ENCODE measurements at regions not wholly inside any gene's neighbourhood (a gene's known extent, or its start where the extent isn't known, plus 50 kb on each side); places are given as distances from the start of the nearest gene placed in this dataset.
"Not testable (repeated sequence)": the region's sequence is repeated elsewhere in the genome, so short reads cannot be mapped to it uniquely, and the experiment has no call there.

- TF ChIP-seq ELF1 (IDR thresholded peaks at IDR 0.05) (no peak), MEF2A (IDR thresholded peaks at IDR 0.05; ENCODE audit: borderline replicate concordance, low read depth) (no peak)
Observed at GRCh38 chrX:40878766-40879165, 143.4 kb upstream of the MED14 start (continued).

GRCh38 chrX:40879172-40879571 lies 143.8 kb upstream of the MED14 start:
- H3K79me2 ChIP-seq (ENCODE audit: insufficient read depth); H4K20me1 ChIP-seq (ENCODE audit: insufficient read depth); H3K9me3 ChIP-seq; H3K9me2 ChIP-seq; H3K4me1 ChIP-seq (ENCODE audit: control insufficient read depth in 1 of 2, insufficient read depth in 2 of 2, low read depth in 1 of 2, low read length in 1 of 2); H3K36me3 ChIP-seq (replicated peaks in 1 of 2; ENCODE audit: control insufficient read depth in 1 of 2, insufficient read depth in 2 of 2, low read length in 1 of 2); H3F3A ChIP-seq (replicated peaks; ENCODE audit: insufficient read depth); DNase-seq; H3K4me3 ChIP-seq (ENCODE audit: low read depth in 2 of 2, low read length in 1 of 2); POLR2A ChIA-PET; H3K4me2 ChIP-seq; H3K27ac ChIP-seq (ENCODE audit: low read depth in 2 of 2, low read length in 1 of 2); H3K9ac ChIP-seq: not testable (repeated sequence)
- WGBS (ENCODE audit: low lambda C conversion rate) = 55% methylated on average over 6 of the region's 6 CpGs
- 0 out of 2 replicates have a peak overlapping the region, but pooled peaks have one; percentile 47 for H2AFZ ChIP-seq (ENCODE audit: low read depth)
- peaks cover 17% of the 10 kb centered on the region; the same call in 1 of the 2 replicates for H3K27me3 ChIP-seq (ENCODE audit: insufficient read depth)
- CTCF ChIA-PET = interaction anchor here (1.1 to 3.7 kb wide), 3 partner anchors 11 to 236 kb away, joined by 3 to 29 read pairs (median 21); no protein-coding TSS in a partner anchor

- Histone ChIP-seq H2AFZ (ENCODE audit: low read depth) (no peak overlapping the region), H3K27me3 (ENCODE audit: insufficient read depth) (peaks cover 17% of the 10 kb centered on the region; the same call in 1 of the 2 replicates), H3K4me2 (no peak overlapping the region), H3K9ac (no peak overlapping the region), H3K9me3 (no peaks in the 10 kb centered on the region), H3F3A (replicated peaks; ENCODE audit: insufficient read depth) (no peaks in the 10 kb centered on the region), H3K4me1 (ENCODE audit: control insufficient read depth in 1 of 2, insufficient read depth in 2 of 2, low read depth in 1 of 2, low read length in 1 of 2) (no peaks in the 10 kb centered on the region), H3K4me3 (ENCODE audit: low read depth in 2 of 2, low read length in 1 of 2) (no peak overlapping the region), H3K79me2 (ENCODE audit: insufficient read depth) (no peaks in the 10 kb centered on the region), H4K20me1 (ENCODE audit: insufficient read depth) (no peaks in the 10 kb centered on the region), H3K9me2 (no peaks in the 10 kb centered on the region), H3K36me3 (replicated peaks in 1 of 2; ENCODE audit: control insufficient read depth in 1 of 2, insufficient read depth in 2 of 2, low read length in 1 of 2) (no peaks in the 10 kb centered on the region), H3K27ac (ENCODE audit: low read depth in 2 of 2, low read length in 1 of 2) (no peak overlapping the region)
- WGBS (ENCODE audit: low lambda C conversion rate) = 54% methylated on average over 3 of the region's 3 CpGs
- CTCF ChIA-PET = interaction anchor here (1.4 kb wide), 1 partner anchor 372 kb away, joined by 4 read pairs; no protein-coding TSS in a partner anchor
- no peak for DNase-seq
- TF ChIP-seq FOXM1 (IDR thresholded peaks at IDR 0.05; ENCODE audit: low read depth) (no peak), NFIC (IDR thresholded peaks at IDR 0.05; ENCODE audit: borderline replicate concordance) (no peak), POLR2AphosphoS5 (IDR thresholded peaks at IDR 0.05; ENCODE audit: low read depth, low read length) (no peak), GATA2 (CRISPR knock-in tag; IDR thresholded peaks at IDR 0.05) (no peak), SMC3 (IDR thresholded peaks at IDR 0.05; ENCODE audit: low read depth, low read length) (no peak), USF1 (IDR thresholded peaks at IDR 0.05; ENCODE audit: borderline replicate concordance, low read depth) (no peak), ELF1 (IDR thresholded peaks at IDR 0.05) (no peak), JUND (IDR thresholded peaks at IDR 0.05) (no peak), PBX3 (IDR thresholded peaks at IDR 0.05) (no peak), TEAD4 (IDR thresholded peaks at IDR 0.05; ENCODE audit: borderline replicate concordance, insufficient read depth) (no peak), TCF12 (IDR thresholded peaks at IDR 0.05) (no peak), EZH2phosphoT487 (IDR thresholded peaks at IDR 0.05; ENCODE audit: borderline replicate concordance, low read depth) (no peak), CTCF (IDR thresholded peaks at IDR 0.05) (no peak), MAX (IDR thresholded peaks at IDR 0.05; ENCODE audit: low read depth) (no peak), RCOR1 (IDR thresholded peaks at IDR 0.05; ENCODE audit: low read length) (no peak), IRF3 (IDR thresholded peaks at IDR 0.05; ENCODE audit: low read depth, low read length) (no peak)
- POLR2A ChIA-PET = no interaction called here
Observed at GRCh38 chrX:40880712-40881111, 145.4 kb upstream of the MED14 start.
